Gastroesophageal sphincter (tissue), 4 donors: ENCODE measurements at regions not wholly inside any gene's neighbourhood (a gene's known extent, or its start where the extent isn't known, plus 50 kb on each side); places are given as distances from the start of the nearest gene placed in this dataset.

Experiments used
- ATAC-seq: fragments of 150-250 bp; one replicate; pipeline ENCODE4 v1.9.1; 2016; ENCODE audit warnings: mild to moderate bottlenecking, moderate library complexity
- H3K27ac ChIP-seq, 4 donors: fragments of 200-600 bp; sonication (generic) in 3 of 4; 1 replicate in 3 of 4; 2 replicates in 1 of 4; pipeline ENCODE4 v1.5.1; 2016 to 2019
- H3K27me3 ChIP-seq: fragments of 200-600 bp; sonication (generic); one replicate; pipeline ENCODE4 v1.5.1; 2019
- H3K36me3 ChIP-seq, 2 donors: fragments of 200-600 bp; sonication (generic); one replicate each; pipeline ENCODE4 v1.5.1; 2019; ENCODE audit warnings: control low read depth in 1 of 2
- H3K4me1 ChIP-seq, 3 donors: fragments of 200-600 bp; sonication (generic); 1 replicate in 2 of 3; 2 replicates in 1 of 3; pipeline ENCODE4 v1.5.1; 2016 to 2019; ENCODE audit warnings: control low read depth in 2 of 3
- H3K4me3 ChIP-seq, 2 donors: fragments of 200-600 bp; sonication (generic); one replicate each; pipeline ENCODE4 v1.5.1; 2019; ENCODE audit warnings: mild to moderate bottlenecking in 1 of 2, moderate library complexity in 1 of 2
- H3K9me3 ChIP-seq, 3 donors: fragments of 200-600 bp; sonication (generic); one replicate each; pipeline ENCODE4 v1.5.1; 2017 to 2019; ENCODE audit warnings: control low read depth in 2 of 3
- EP300 ChIP-seq: sonication (generic); formaldehyde crosslinking; IDR thresholded peaks from one replicate; pipeline ENCODE4 v1.6.1; 2017; ENCODE audit warnings: antibody characterized with exemption, mild to moderate bottlenecking
- POLR2A ChIP-seq, 2 donors: fragments of 450-650 bp; IDR thresholded peaks; one replicate each; pipeline ENCODE4 v1.6.1; 2017; ENCODE audit warnings: antibody characterized with exemption in 2 of 2, mild to moderate bottlenecking in 2 of 2, moderate library complexity in 1 of 2
- POLR2AphosphoS5 ChIP-seq: sonication (generic); formaldehyde crosslinking; IDR thresholded peaks from one replicate; pipeline ENCODE4 v1.6.1; 2017; ENCODE audit warnings: antibody characterized with exemption
- WGBS, 2 donors: methylation state at CpG; one replicate each; pipeline ENCODE4 v1.1.5; 2018; ENCODE audit warnings: low coverage in 1 of 2; 5-methylcytosine and 5-hydroxymethylcytosine counted together
- TF ChIP-seq, protein P1 (sequence below), 4 experiments: fragments of 200-600 bp in 2 of 4; fragments of 450-650 bp in 2 of 4; sonication (generic) in 1 of 4; IDR thresholded peaks; one replicate each; pipeline ENCODE4 v1.5.1; 2017 to 2019; ENCODE audit warnings: antibody characterized with exemption in 4 of 4, mild to moderate bottlenecking in 2 of 4, moderate library complexity in 2 of 4

DNA sequence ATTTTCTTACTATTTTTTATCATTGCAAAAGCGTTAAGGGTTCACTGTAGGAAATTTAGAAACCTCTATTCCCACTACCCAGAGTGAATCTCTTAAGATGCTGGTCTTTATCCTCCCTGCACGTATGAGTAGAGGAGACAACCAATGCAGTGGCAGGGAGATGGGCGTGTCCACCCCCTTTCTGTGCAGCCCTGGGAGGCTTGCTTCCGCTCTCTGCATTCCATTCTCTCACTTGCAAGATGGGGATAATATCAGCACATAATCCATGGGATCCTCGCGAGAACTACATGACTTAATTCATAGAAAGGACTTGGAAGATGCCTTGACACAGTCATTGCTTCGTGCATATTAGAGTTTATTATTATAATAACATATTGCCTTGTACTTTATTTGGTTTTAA lies 196.2 kb downstream of the KLF6 start:
- 85 to 88% methylated on average over 6 to 7 of the region's 7 CpGs for WGBS, 2 donors
- Histone ChIP-seq H3K36me3 (no peaks in the 10 kb centered on the region), H3K4me3 (no peak overlapping the region), H3K4me1 (no peaks in the 10 kb centered on the region), H3K27ac (no peak overlapping the region), H3K9me3 (no peaks in the 10 kb centered on the region), H3K27me3 (no peaks in the 10 kb centered on the region)
- no peak for ATAC-seq
- TF ChIP-seq, protein P1, sequence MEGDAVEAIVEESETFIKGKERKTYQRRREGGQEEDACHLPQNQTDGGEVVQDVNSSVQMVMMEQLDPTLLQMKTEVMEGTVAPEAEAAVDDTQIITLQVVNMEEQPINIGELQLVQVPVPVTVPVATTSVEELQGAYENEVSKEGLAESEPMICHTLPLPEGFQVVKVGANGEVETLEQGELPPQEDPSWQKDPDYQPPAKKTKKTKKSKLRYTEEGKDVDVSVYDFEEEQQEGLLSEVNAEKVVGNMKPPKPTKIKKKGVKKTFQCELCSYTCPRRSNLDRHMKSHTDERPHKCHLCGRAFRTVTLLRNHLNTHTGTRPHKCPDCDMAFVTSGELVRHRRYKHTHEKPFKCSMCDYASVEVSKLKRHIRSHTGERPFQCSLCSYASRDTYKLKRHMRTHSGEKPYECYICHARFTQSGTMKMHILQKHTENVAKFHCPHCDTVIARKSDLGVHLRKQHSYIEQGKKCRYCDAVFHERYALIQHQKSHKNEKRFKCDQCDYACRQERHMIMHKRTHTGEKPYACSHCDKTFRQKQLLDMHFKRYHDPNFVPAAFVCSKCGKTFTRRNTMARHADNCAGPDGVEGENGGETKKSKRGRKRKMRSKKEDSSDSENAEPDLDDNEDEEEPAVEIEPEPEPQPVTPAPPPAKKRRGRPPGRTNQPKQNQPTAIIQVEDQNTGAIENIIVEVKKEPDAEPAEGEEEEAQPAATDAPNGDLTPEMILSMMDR (IDR thresholded peaks at IDR 0.05), result no peak
- TF ChIP-seq EP300 (no peak), POLR2AphosphoS5 (no peak), POLR2A (IDR thresholded peaks at IDR 0.05) (no peak)

DNA sequence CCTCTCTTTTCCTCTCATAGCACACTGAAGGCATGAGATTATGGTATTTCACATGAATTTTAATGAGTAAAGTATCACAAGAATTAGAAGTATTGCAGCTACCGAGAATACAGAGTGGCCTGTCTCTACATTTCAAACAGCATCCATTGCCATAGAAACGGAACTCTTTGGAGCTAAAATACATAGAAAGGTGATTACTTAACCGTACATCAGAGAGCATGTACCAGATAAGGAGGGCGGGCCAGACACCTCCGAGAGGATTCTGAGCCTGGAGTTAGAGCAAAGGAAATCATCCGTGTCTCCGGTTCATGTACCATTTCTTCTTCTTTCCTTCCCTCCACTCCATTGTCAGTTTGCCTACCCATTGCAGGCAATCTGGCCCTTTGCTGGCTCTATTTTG lies 196.7 kb downstream of the KLF6 start:
- TF ChIP-seq POLR2AphosphoS5 (no peak), POLR2A (IDR thresholded peaks at IDR 0.05) (no peak), EP300 (no peak)
- TF ChIP-seq, protein P1 (IDR thresholded peaks at IDR 0.05), result no peak
- Histone ChIP-seq H3K4me1 (no peaks in the 10 kb centered on the region), H3K27ac (no peak overlapping the region), H3K27me3 (no peaks in the 10 kb centered on the region), H3K4me3 (no peak overlapping the region), H3K9me3 (no peaks in the 10 kb centered on the region), H3K36me3 (no peaks in the 10 kb centered on the region)
- 73 to 97% methylated on average over 6 to 7 of the region's 7 CpGs for WGBS, 2 donors
- ATAC-seq, result no peak

DNA sequence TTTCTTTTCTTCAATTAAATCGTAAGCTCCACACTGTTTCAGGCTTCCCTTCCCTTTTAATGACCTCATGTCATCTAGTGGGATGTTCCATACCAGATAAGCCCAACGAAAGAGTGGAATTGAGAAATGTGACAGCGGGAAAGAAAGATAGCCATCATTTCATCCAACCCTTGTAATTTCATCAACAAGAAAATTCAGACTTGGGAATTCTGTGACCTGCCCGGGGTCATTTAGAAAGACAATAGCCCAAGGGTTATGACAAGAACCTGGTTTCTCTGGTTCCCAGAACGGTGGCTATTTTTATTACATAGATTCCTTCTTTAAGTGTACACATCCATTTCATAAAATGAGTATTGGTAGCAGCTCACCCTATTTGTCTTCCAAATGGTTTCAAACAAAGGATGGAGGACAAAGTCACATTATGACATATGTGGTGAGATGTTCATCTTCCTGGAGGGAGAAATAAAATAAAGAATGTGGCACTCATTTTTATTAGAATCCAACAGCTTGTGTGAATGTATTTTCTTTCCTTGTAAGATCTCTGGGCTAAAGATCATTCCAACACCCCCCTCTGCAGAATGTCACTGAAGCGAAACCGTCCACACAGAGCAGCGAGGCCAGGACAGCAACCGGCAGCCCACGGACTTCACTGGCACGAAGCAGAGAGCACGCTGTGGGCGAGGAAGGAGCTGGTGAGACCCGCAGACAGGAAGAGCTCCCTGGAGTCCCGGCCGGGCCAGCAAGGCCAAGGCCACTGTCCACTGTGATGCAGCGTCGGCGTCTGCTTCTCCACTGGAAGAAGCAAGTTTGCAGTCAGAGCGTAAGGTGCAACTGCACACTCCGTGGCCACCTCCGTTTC lies 199.9 kb downstream of the KLF6 start:
- no peak overlapping the region for H3K27ac ChIP-seq
- no peak for ATAC-seq
- no peaks in the 10 kb centered on the region for H3K27me3 ChIP-seq
- H3K4me1 ChIP-seq, result no peaks in the 10 kb centered on the region
- no peak overlapping the region for H3K4me3 ChIP-seq
- WGBS, 2 donors, result 84 to 85% methylated on average over 19 to 21 of the region's 22 CpGs
- H3K9me3 ChIP-seq, result no peaks in the 10 kb centered on the region
- H3K36me3 ChIP-seq, result no peaks in the 10 kb centered on the region
- TF ChIP-seq POLR2AphosphoS5 (no peak), POLR2A (IDR thresholded peaks at IDR 0.05) (no peak), EP300 (no peak)
- TF ChIP-seq, protein P1 (IDR thresholded peaks at IDR 0.05), result no peak

DNA sequence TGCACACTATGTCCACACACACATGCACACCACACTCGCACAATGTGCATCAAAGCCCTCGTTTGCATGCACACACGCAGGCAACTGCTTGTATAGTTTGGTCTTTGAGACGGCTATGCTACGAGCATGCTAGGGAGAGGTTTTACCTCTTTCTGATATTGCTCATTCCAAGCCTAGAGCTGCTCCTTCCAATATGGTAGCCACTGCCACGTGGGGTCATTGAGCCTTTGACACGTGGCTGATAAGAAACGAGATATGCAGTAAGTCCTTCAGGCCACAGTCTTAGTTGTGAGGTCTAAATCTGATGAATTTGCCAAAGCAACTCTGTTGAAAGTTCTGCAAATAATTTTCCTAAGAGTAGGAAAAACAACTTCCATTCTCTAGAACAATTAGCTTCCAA lies 204.4 kb downstream of the KLF6 start:
- H3K27me3 ChIP-seq, result no peaks in the 10 kb centered on the region
- TF ChIP-seq, protein P1 (IDR thresholded peaks at IDR 0.05), result no peak
- no peak for TF ChIP-seq POLR2AphosphoS5
- no peak for TF ChIP-seq POLR2A (IDR thresholded peaks at IDR 0.05)
- TF ChIP-seq EP300, result no peak
- WGBS, 2 donors, result 83 to 97% methylated on average over 5 to 7 of the region's 8 CpGs
- H3K4me1 ChIP-seq, result peaks cover 0 to 4% (median 0%) of the 10 kb centered on the region in 3 donors
- no peak overlapping the region for H3K27ac ChIP-seq
- no peaks in the 10 kb centered on the region for H3K9me3 ChIP-seq
- H3K36me3 ChIP-seq, result no peaks in the 10 kb centered on the region
- H3K4me3 ChIP-seq, result no peak overlapping the region
- ATAC-seq, result no peak

DNA sequence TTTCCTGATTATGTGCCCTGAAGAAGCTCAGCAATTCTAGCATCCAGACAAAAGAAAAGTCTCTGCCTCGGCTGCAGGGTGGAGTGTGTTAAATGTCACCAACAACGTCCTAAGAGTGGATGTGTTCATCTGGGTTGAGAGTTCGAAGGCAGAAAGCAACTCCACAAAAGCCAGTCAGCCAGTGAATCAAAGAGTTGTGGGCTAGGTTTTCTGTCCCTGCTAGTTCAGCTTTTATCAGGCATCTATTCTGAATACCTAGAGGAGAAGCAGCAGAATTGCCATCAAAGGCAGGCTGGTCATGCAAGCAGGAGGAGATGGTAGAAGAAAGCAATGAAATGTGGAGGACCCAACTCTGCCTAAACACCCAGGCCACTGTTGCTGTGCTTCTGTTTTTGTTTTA lies 205.2 kb downstream of the KLF6 start:
- H3K4me1 ChIP-seq, result peaks cover 0 to 4% (median 0%) of the 10 kb centered on the region in 3 donors
- no peaks in the 10 kb centered on the region for H3K9me3 ChIP-seq
- H3K27ac ChIP-seq, result no peak overlapping the region
- no peaks in the 10 kb centered on the region for H3K36me3 ChIP-seq
- H3K4me3 ChIP-seq, result no peak overlapping the region
- TF ChIP-seq POLR2A (IDR thresholded peaks at IDR 0.05) (no peak), POLR2AphosphoS5 (no peak), EP300 (no peak)
- TF ChIP-seq, protein P1 (IDR thresholded peaks at IDR 0.05), result no peak
- no peak for ATAC-seq
- no peaks in the 10 kb centered on the region for H3K27me3 ChIP-seq
- 0 to 27% methylated on average over 2 to 3 of the region's 3 CpGs for WGBS, 2 donors
